ENCODE measurements at regions not wholly inside any gene's neighbourhood (a gene's known extent, or its start where the extent isn't known, plus 50 kb on each side); places are given as distances from the start of the nearest gene placed in this dataset.

DNA sequence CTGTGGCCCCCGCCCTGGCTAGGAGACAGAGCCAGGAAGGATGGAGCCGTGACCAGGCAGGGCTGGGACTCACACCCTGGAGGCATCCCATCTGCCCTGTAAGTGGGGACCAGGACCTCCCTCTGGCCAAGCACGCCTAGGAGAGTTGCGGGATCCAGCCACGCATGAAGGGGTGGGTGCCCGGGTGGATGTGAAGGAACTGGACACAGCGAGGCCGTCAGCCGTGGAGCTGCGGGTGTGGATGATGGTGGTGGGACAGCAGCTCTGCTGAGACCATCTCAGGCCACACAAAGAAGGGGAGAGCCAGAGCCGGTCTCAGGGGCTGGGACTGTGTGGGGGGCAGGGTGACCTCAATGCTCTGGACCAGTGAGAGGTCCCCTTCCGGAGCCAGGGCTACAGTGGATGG lies 746.4 kb downstream of the BRD1 start:
- H3K27ac ChIP-seq (ENCODE audit: low read depth, low read length): no peak overlapping the region
- H3K4me1 ChIP-seq (ENCODE audit: insufficient read depth, low read length): no peaks in the 10 kb centered on the region
- H3K9me3 ChIP-seq (ENCODE audit: low read length): no peaks in the 10 kb centered on the region
- no peaks in the 10 kb centered on the region for H3K36me3 ChIP-seq (ENCODE audit: insufficient read depth, low read length)
- H3K9ac ChIP-seq (ENCODE audit: low read length): no peak overlapping the region
- no peaks in the 10 kb centered on the region for H3K27me3 ChIP-seq (ENCODE audit: control insufficient read depth in 1 of 2, insufficient read depth in 2 of 2, low read length in 2 of 2)
- no peak overlapping the region for H3K4me3 ChIP-seq (ENCODE audit: low read depth in 1 of 2, low read length in 2 of 2)

DNA sequence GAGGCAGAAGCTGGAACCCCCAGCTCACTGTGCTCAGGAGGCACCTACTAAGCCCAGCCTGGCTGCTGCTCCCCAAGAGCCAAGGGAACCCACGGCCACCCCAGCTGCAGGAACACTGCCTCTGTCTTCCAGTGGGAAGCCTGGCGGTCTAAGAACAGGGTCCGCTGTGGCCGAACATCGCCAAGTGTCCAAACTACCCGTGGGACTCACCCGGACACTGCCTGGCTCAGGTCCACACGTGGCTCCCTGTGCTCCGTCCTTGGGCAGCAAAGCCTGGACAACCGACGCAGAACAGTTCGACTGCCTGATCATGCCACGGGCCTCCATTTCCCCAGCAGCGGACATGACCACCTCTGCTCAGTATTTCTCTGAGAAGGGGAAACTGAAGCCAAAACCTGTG lies 747.0 kb downstream of the BRD1 start:
- Histone ChIP-seq H3K9ac (ENCODE audit: low read length) (no peak overlapping the region), H3K36me3 (ENCODE audit: insufficient read depth, low read length) (no peaks in the 10 kb centered on the region), H3K9me3 (ENCODE audit: low read length) (no peaks in the 10 kb centered on the region), H3K27me3 (ENCODE audit: control insufficient read depth in 1 of 2, insufficient read depth in 2 of 2, low read length in 2 of 2) (no peaks in the 10 kb centered on the region), H3K4me1 (ENCODE audit: insufficient read depth, low read length) (no peaks in the 10 kb centered on the region), H3K4me3 (ENCODE audit: low read depth in 1 of 2, low read length in 2 of 2) (no peak overlapping the region), H3K27ac (ENCODE audit: low read depth, low read length) (no peak overlapping the region)

DNA sequence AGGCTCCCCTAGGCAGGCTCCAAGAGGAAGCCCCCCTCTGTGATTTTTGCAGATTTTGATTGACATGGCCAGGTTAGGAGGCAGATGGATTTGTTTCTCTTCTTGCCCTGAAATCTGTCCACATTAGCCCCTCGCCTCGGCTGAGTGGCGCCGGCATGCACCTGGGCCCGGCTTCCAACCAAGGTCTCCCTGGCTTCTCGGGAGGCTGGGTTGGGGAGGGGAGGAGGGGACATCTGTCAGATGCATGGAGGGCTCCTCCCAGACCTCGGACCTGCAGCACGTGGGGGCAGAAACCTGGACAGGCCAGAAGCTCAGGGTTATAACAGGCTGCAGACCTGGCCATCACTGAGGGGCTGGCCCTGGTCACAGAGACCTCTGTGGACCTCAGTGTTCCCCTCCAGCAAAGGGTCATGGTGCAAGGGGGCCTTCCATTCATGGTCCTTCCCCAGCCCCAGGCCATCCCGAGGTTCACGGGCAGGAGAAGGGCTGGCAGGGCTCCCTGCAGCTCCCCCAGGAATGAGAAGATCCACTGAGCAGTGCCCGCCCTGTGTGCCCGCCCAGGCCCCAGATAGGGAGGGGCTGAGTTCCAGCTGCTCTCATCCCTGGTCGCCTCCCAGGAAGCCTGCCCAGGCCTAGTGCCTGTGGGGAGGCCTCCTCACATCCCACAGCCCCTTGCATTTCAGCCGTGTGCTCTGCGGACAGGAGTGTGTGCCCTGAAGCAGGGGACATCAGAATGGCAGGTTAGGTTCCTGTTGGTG lies 747.8 kb downstream of the BRD1 start:
- no peak overlapping the region for H3K27ac ChIP-seq (ENCODE audit: low read depth, low read length)

DNA sequence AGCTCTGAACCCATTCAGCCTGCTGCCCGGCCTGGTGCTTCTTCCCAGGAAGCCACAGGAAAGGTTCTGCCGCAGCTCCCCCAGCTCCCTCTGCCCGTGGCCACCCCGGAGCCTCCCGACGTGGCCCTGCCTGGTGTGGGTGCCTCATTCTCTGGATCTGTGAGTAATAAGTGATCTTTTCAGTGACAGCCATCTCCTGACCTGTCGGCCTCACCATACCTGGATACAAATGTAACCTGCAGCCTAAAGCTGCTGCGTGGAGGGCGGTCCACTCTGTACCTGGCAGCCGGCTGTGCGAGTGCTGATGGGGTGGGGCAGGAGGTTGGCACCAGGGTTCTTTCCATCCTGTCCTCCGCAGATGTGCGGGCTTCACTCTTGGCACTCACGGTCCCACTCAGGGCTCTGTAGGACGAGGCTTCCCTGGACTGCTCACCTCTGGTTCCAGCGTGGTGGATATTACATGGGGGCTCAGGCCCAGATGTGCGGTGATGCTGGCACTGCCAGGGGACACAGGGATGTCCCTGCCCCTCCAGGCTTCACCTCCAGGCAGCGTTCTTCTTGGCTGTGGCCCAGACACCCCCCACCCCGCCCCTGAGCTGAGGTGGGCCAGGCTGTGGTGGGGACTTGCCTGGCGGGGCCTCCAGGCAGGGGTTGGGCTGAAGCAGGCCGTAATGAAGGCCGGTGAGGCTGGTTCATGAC lies 748.5 kb downstream of the BRD1 start:
- no peaks in the 10 kb centered on the region for H3K36me3 ChIP-seq (ENCODE audit: insufficient read depth, low read length)
- no peaks in the 10 kb centered on the region for H3K9me3 ChIP-seq (ENCODE audit: low read length)
- no peak overlapping the region for H3K27ac ChIP-seq (ENCODE audit: low read depth, low read length)
- no peaks in the 10 kb centered on the region for H3K4me1 ChIP-seq (ENCODE audit: insufficient read depth, low read length)
- no peaks in the 10 kb centered on the region for H3K27me3 ChIP-seq (ENCODE audit: control insufficient read depth in 1 of 2, insufficient read depth in 2 of 2, low read length in 2 of 2)
- H3K9ac ChIP-seq (ENCODE audit: low read length): no peak overlapping the region
- no peak overlapping the region for H3K4me3 ChIP-seq (ENCODE audit: low read depth in 1 of 2, low read length in 2 of 2)

More for the DNA sequence above, 747.8 kb downstream of the BRD1 start:
- Histone ChIP-seq H3K4me3 (ENCODE audit: low read depth in 1 of 2, low read length in 2 of 2) (no peak overlapping the region), H3K27me3 (ENCODE audit: control insufficient read depth in 1 of 2, insufficient read depth in 2 of 2, low read length in 2 of 2) (no peaks in the 10 kb centered on the region), H3K36me3 (ENCODE audit: insufficient read depth, low read length) (no peaks in the 10 kb centered on the region), H3K9me3 (ENCODE audit: low read length) (no peaks in the 10 kb centered on the region), H3K4me1 (ENCODE audit: insufficient read depth, low read length) (no peaks in the 10 kb centered on the region), H3K9ac (ENCODE audit: low read length) (no peak overlapping the region)

DNA sequence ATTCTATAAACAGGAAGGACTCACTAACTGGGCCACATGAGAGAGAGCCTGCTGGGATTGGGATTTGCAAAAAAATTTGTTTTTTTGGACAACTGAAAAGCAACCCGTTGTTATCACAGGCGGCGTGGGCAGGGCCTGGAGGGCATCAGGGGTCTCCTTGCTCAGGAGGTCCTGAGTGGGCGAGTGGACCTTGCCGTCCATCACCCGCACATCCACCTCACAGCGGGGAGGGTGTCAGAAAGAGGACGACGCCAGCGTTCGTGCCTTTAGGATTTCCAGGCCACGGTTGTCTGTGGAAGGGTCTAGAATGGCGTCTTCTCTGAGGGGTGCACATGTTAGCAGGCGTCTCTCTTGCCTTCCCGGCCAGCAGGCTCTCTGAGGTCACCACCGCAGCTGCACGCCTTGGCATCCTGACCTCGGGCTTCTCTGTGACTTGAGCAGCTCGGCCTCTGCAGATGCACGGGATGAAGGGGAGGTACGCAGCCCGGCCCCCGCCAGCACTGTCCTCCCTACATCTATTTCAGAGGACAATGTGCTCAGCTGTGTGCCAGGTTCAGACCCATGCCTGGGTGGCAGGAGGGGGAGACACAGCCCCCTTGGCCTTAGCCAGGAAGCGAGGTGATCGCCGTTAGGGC lies 749.5 kb downstream of the BRD1 start:
- Histone ChIP-seq H3K27ac (ENCODE audit: low read depth, low read length) (no peak overlapping the region), H3K4me1 (ENCODE audit: insufficient read depth, low read length) (no peaks in the 10 kb centered on the region), H3K27me3 (ENCODE audit: control insufficient read depth in 1 of 2, insufficient read depth in 2 of 2, low read length in 2 of 2) (no peaks in the 10 kb centered on the region), H3K4me3 (ENCODE audit: low read depth in 1 of 2, low read length in 2 of 2) (no peak overlapping the region), H3K36me3 (ENCODE audit: insufficient read depth, low read length) (no peaks in the 10 kb centered on the region), H3K9ac (ENCODE audit: low read length) (no peak overlapping the region), H3K9me3 (ENCODE audit: low read length) (no peaks in the 10 kb centered on the region)

DNA sequence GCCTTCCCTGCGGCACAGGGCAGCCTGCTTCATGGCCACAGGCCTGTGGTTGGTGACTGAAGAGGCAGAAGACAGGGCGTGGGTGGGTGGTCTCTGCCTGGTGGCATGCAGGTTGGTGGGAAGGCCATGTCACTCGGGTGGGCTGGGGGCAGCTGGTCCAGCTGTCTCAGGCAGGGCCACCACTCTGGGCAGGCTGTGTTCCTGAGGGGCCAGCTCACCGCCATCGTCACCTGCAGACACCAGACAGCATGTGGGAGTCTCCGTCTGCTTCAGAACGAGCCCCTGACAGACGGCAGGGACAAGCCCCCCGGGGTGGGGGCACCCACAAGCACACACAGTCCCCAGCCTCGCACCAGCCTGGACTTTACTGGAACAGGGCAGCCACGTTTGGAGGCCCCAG lies 750.1 kb downstream of the BRD1 start:
- no peak overlapping the region for H3K9ac ChIP-seq (ENCODE audit: low read length)
- no peaks in the 10 kb centered on the region for H3K9me3 ChIP-seq (ENCODE audit: low read length)
- no peak overlapping the region for H3K4me3 ChIP-seq (ENCODE audit: low read depth in 1 of 2, low read length in 2 of 2)
- H3K27me3 ChIP-seq (ENCODE audit: control insufficient read depth in 1 of 2, insufficient read depth in 2 of 2, low read length in 2 of 2): no peaks in the 10 kb centered on the region
- no peaks in the 10 kb centered on the region for H3K4me1 ChIP-seq (ENCODE audit: insufficient read depth, low read length)
- H3K27ac ChIP-seq (ENCODE audit: low read depth, low read length): no peak overlapping the region
- no peaks in the 10 kb centered on the region for H3K36me3 ChIP-seq (ENCODE audit: insufficient read depth, low read length)

DNA sequence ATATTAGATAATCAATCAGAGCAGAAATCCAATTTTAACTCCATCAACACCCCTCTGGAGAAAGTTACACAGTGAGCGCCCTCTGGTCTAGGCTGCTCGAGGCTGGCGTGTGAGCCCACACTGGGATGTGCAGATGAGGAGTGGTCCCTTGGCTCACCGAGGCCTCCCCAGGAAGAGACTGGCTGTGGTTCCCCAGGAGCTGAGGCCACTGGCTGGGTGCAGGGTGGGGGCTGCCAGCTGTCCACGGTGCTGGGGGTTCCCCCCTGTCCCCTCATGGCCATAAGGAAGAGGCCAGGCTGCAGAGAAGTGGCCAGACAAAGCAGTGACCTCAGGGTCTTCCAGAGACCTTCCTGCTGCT lies 750.7 kb downstream of the BRD1 start:
- Histone ChIP-seq H3K27ac (ENCODE audit: low read depth, low read length) (no peak overlapping the region), H3K27me3 (ENCODE audit: control insufficient read depth in 1 of 2, insufficient read depth in 2 of 2, low read length in 2 of 2) (no peaks in the 10 kb centered on the region), H3K4me1 (ENCODE audit: insufficient read depth, low read length) (no peaks in the 10 kb centered on the region), H3K9ac (ENCODE audit: low read length) (no peak overlapping the region), H3K4me3 (ENCODE audit: low read depth in 1 of 2, low read length in 2 of 2) (no peak overlapping the region), H3K9me3 (ENCODE audit: low read length) (no peaks in the 10 kb centered on the region), H3K36me3 (ENCODE audit: insufficient read depth, low read length) (no peaks in the 10 kb centered on the region)

DNA sequence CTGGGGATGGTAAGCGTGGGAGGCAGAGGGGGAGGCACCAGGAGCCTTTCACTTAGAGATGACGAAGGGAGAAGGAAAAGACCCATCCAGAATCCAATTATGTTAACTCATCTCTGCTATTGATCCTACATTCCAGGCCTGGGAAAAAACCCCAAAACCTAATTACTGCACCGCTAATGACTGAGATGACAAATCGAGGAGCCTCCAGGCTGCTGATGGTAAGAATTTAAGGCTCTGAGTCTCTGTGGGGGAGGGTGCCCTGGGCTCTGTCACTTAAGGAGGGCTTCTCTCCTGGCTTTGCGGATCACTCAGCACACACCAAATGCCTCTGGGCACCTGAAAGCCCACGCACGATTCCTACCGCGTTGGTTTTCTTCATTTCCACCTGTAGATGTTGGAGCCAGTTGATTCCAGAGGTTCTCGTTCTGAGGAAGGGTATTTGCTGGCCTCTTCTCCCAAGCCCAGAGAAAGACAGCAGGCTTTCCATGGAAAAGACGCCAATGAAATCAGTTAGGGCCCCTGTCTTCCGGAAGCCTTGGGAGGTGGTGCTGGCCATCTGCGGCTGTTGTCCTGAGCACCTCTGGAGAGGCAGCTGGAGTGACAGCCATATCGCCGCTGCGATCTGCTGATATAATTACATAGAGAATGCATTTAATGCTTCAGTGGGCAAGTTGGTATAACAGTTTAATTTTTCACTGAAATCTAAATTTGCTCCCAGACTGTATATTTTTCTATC lies 751.2 kb downstream of the BRD1 start:
- no peaks in the 10 kb centered on the region for H3K27me3 ChIP-seq (ENCODE audit: control insufficient read depth in 1 of 2, insufficient read depth in 2 of 2, low read length in 2 of 2)
- H3K36me3 ChIP-seq (ENCODE audit: insufficient read depth, low read length): no peaks in the 10 kb centered on the region
- H3K4me3 ChIP-seq (ENCODE audit: low read depth in 1 of 2, low read length in 2 of 2): no peak overlapping the region
- H3K9ac ChIP-seq (ENCODE audit: low read length): no peak overlapping the region
- H3K27ac ChIP-seq (ENCODE audit: low read depth, low read length): no peak overlapping the region
- no peaks in the 10 kb centered on the region for H3K4me1 ChIP-seq (ENCODE audit: insufficient read depth, low read length)
- no peaks in the 10 kb centered on the region for H3K9me3 ChIP-seq (ENCODE audit: low read length)

DNA sequence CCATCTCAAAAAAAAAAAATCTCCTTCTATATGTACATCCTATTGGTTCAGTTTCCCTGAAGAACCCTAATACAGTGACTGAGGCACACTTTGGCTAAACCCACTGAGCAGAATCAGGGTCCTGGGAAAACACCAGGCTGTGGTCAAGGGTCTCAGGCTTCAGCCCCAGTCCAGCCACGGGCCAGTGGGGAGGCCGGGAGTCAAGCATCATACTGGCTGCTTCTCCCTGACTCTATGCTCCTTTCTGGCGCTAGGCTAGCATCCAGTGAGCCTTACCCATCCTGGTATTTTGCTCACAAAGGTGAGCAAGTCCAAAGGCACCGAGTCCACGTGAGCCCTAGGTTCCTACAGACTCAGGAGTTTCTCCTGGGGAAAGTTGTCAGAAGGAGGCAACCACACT lies 752.5 kb downstream of the BRD1 start:
- H3K4me1 ChIP-seq (ENCODE audit: insufficient read depth, low read length): no peaks in the 10 kb centered on the region
- no peak overlapping the region for H3K9ac ChIP-seq (ENCODE audit: low read length)
- no peak overlapping the region for H3K4me3 ChIP-seq (ENCODE audit: low read depth in 1 of 2, low read length in 2 of 2)
- H3K9me3 ChIP-seq (ENCODE audit: low read length): no peaks in the 10 kb centered on the region
- H3K27me3 ChIP-seq (ENCODE audit: control insufficient read depth in 1 of 2, insufficient read depth in 2 of 2, low read length in 2 of 2): no peaks in the 10 kb centered on the region
- H3K27ac ChIP-seq (ENCODE audit: low read depth, low read length): no peak overlapping the region
- no peaks in the 10 kb centered on the region for H3K36me3 ChIP-seq (ENCODE audit: insufficient read depth, low read length)

DNA sequence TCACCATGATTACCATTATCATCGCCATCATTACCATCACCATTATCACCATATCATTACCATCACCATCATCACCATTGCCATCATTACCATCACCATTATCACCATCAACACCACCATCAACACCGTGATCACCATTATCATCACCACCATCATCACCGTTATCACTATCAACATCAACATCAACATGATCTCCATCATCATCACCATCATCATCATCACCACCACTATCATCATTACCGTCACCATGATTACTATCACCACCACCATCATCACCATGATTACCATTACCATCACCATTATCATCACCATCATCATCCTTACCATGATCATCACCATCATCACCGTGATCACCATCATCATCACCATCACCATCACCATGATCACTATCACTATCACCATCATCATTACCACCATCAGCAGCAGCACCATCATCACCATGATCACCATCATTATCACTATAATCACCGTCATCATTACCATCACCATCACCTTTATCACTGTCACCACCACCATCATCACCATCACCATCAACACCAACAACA lies 753.7 kb downstream of the BRD1 start:
- Histone ChIP-seq H3K4me1 (ENCODE audit: insufficient read depth, low read length) (no peaks in the 10 kb centered on the region), H3K9ac (ENCODE audit: low read length) (no peak overlapping the region), H3K27me3 (ENCODE audit: control insufficient read depth in 1 of 2, insufficient read depth in 2 of 2, low read length in 2 of 2) (no peaks in the 10 kb centered on the region), H3K4me3 (ENCODE audit: low read depth in 1 of 2, low read length in 2 of 2) (no peak overlapping the region), H3K27ac (ENCODE audit: low read depth, low read length) (no peak overlapping the region), H3K36me3 (ENCODE audit: insufficient read depth, low read length) (no peaks in the 10 kb centered on the region), H3K9me3 (ENCODE audit: low read length) (no peaks in the 10 kb centered on the region)

DNA sequence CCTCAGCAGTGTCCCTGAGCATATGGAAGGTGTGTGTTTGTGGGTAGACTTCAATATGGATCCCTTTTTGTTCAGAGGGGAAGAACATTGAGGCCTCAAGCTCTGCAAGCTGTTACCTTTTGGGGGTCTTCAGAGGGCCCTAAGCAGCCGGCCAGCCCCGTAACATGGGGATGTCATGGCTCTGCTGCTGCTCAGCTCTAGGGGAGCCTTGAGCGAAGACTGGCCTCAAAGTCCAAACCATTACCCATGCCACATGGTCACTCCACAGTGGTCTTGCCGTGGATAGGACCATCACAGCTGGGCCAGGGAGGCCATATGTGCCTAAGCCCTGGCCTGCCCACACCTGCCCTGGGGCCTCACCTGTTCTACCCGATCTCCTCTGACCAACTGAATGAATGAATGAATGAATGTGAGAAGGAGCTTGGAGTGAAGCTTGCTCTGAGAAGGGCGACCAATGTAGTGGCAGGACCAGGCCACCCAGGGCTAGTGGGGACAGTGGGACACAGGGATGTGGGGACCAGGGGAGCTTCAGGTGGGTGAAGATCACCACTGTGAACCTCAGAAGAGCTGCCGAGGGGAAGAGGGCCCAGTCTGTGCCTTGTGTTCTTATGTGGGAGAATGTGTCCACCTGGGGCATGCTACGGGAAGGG lies 754.6 kb downstream of the BRD1 start:
- no peaks in the 10 kb centered on the region for H3K4me1 ChIP-seq (ENCODE audit: insufficient read depth, low read length)
- no peak overlapping the region for H3K27ac ChIP-seq (ENCODE audit: low read depth, low read length)
- H3K4me3 ChIP-seq (ENCODE audit: low read depth in 1 of 2, low read length in 2 of 2): no peak overlapping the region
- no peaks in the 10 kb centered on the region for H3K27me3 ChIP-seq (ENCODE audit: control insufficient read depth in 1 of 2, insufficient read depth in 2 of 2, low read length in 2 of 2)
- H3K9me3 ChIP-seq (ENCODE audit: low read length): no peaks in the 10 kb centered on the region
- no peak overlapping the region for H3K9ac ChIP-seq (ENCODE audit: low read length)
- H3K36me3 ChIP-seq (ENCODE audit: insufficient read depth, low read length): no peaks in the 10 kb centered on the region
